ENCODE measurements at regions not wholly inside any gene's neighbourhood (a gene's known extent, or its start where the extent isn't known, plus 50 kb on each side); places are given as distances from the start of the nearest gene placed in this dataset.

GRCh38 chr11:90845799-90846198, 623.0 kb upstream of the CHORDC1 start:
- no peak for DNase-seq (ENCODE audit: low spot score)

- DNase-seq (ENCODE audit: low spot score), result no peak
These were observed 622.3 kb upstream of the CHORDC1 start for GRCh38 chr11:90845126-90845525.

- DNase-seq (ENCODE audit: low spot score), result no peak
These were observed 621.2 kb upstream of the CHORDC1 start for GRCh38 chr11:90844041-90844440.

- no peak for DNase-seq (ENCODE audit: low spot score)
These were observed 619.8 kb upstream of the CHORDC1 start for GRCh38 chr11:90842681-90843080.

GRCh38 chr11:90840071-90840470, 617.2 kb upstream of the CHORDC1 start:
- DNase-seq (ENCODE audit: low spot score), result no peak

- no peak for DNase-seq (ENCODE audit: low spot score)
These were observed 613.2 kb upstream of the CHORDC1 start for GRCh38 chr11:90836031-90836430.

- no peak for DNase-seq (ENCODE audit: low spot score)
These were observed 600.6 kb upstream of the CHORDC1 start for GRCh38 chr11:90823446-90823845.

GRCh38 chr11:90822996-90823395, 600.1 kb upstream of the CHORDC1 start:
- DNase-seq (ENCODE audit: low spot score), result no peak

- no peak for DNase-seq (ENCODE audit: low spot score)
These were observed 595.4 kb upstream of the CHORDC1 start for GRCh38 chr11:90818196-90818745.

- DNase-seq (ENCODE audit: low spot score), result no peak
These were observed 586.7 kb upstream of the CHORDC1 start for GRCh38 chr11:90809581-90809980.

- no peak for DNase-seq (ENCODE audit: low spot score)
These were observed 582.3 kb upstream of the CHORDC1 start for GRCh38 chr11:90805172-90805571.

- no peak for DNase-seq (ENCODE audit: low spot score)
These were observed 581.0 kb upstream of the CHORDC1 start for GRCh38 chr11:90803831-90804230.

- DNase-seq (ENCODE audit: low spot score), result peak; percentile 7
These were observed 580.5 kb upstream of the CHORDC1 start for GRCh38 chr11:90803366-90803765.

GRCh38 chr11:90798769-90799168, 575.9 kb upstream of the CHORDC1 start:
- no peak for DNase-seq (ENCODE audit: low spot score)

GRCh38 chr11:90795746-90796145, 572.9 kb upstream of the CHORDC1 start:
- DNase-seq (ENCODE audit: low spot score), result no peak

- DNase-seq (ENCODE audit: low spot score), result no peak
These were observed 566.1 kb upstream of the CHORDC1 start for GRCh38 chr11:90788961-90789360.

GRCh38 chr11:90784241-90784814, 561.5 kb upstream of the CHORDC1 start:
- DNase-seq (ENCODE audit: low spot score), result no peak

- DNase-seq (ENCODE audit: low spot score), result no peak
These were observed 560.3 kb upstream of the CHORDC1 start for GRCh38 chr11:90783111-90783510.

GRCh38 chr11:90779098-90779497, 556.2 kb upstream of the CHORDC1 start:
- DNase-seq (ENCODE audit: low spot score), result no peak

GRCh38 chr11:90775567-90776165, 552.8 kb upstream of the CHORDC1 start:
- DNase-seq (ENCODE audit: low spot score), result no peak

GRCh38 chr11:90774727-90775566, 552.1 kb upstream of the CHORDC1 start:
- DNase-seq (ENCODE audit: low spot score), result no peak

GRCh38 chr11:90770007-90770406, 547.2 kb upstream of the CHORDC1 start:
- DNase-seq (ENCODE audit: low spot score), result no peak

GRCh38 chr11:90766121-90766520, 543.3 kb upstream of the CHORDC1 start:
- no peak for DNase-seq (ENCODE audit: low spot score)

Data from LoVo (cell line).